ENCODE measurements at regions not wholly inside any gene's neighbourhood (a gene's known extent, or its start where the extent isn't known, plus 50 kb on each side); places are given as distances from the start of the nearest gene placed in this dataset.

DNA sequence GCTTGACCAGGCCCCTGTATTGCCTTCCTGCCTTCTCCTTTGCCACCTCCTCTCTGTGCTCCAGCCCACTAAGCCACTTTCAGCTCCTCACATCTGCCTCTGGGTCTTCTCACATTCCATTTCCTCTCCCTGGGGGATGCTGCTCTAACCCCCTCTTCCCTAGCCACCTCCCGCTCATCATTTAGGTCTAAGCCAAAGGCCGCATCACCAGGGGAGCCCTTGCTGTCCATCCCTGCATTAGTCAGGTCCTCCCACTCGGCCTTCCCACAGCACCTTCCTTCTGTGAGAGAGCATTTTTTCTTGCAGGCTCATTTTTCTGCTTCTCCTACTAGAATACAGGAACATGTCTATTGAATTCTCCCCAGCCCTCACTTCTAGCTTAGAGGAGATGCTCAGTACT is 72.6 kb upstream of the GALNT10 start:
- ATAC-seq, result no peak
- Histone ChIP-seq H3K9me3 (replicated peaks; ENCODE audit: control insufficient read depth, insufficient read depth, low read length) (no peaks in the 10 kb centered on the region), H3K4me1 (ENCODE audit: control insufficient read depth, insufficient read depth, low read length) (no peaks in the 10 kb centered on the region), H3K4me2 (ENCODE audit: control insufficient read depth, insufficient read depth) (no peak overlapping the region), H2AFZ (ENCODE audit: control insufficient read depth, low read depth, low read length) (no peak overlapping the region), H3K36me3 (ENCODE audit: control insufficient read depth in 2 of 2, insufficient read depth in 2 of 2, low read length in 1 of 2) (no peaks in the 10 kb centered on the region), H3K9ac (ENCODE audit: control insufficient read depth, insufficient read depth, low read length) (no peak overlapping the region), H4K20me1 (ENCODE audit: control insufficient read depth, insufficient read depth) (no peaks in the 10 kb centered on the region), H3K4me3 (no peak overlapping the region), H3K27me3 (replicated peaks in 1 of 2; ENCODE audit: control insufficient read depth in 2 of 2, insufficient read depth in 2 of 2, low read length in 1 of 2) (no peaks in the 10 kb centered on the region), H3K27ac (ENCODE audit: control insufficient read depth, insufficient read depth) (no peak overlapping the region), H3K79me2 (ENCODE audit: control insufficient read depth, insufficient read depth, low read length) (no peaks in the 10 kb centered on the region)
- in situ Hi-C loops (cut with MboI), result no loop called here
- no peak for FAIRE-seq
- WGBS (ENCODE audit: insufficient coverage, insufficient replicate concordance, low lambda C conversion rate, missing lambda C conversion rate), result 61% methylated on average over 3 of the region's 3 CpGs
- BruUV-seq (replicated peaks), result no TSS peak
- DNase-seq (ENCODE audit: low read depth, low spot score), result no peak
- ChIA-PET POLR2A (no interaction called here), RAD21 (ENCODE audit: unreplicated experiment) (no interaction called here), CTCF (interaction anchor here (0.9 to 1.1 kb wide), 3 partner anchors 46 to 287 kb away, joined by 3 to 5 read pairs (median 3); no protein-coding TSS in a partner anchor), SMC1A (ENCODE audit: uncharacterized antibody, unreplicated experiment) (no interaction called here)
- intact Hi-C loops (cut with micrococcal nuclease; ENCODE audit: unreplicated experiment), result no loop called here
- TF ChIP-seq ZNF24 (IDR thresholded peaks at IDR 0.05), result no peak
- TF ChIP-seq E2F4 (IDR thresholded peaks at IDR 0.05; ENCODE audit: low read depth, low read length), result no peak
- TF ChIP-seq E4F1 (IDR thresholded peaks at IDR 0.05; ENCODE audit: borderline replicate concordance, partially characterized antibody), result no peak
- TF ChIP-seq ZZZ3 (IDR thresholded peaks at IDR 0.05; ENCODE audit: control insufficient read depth, insufficient read length, low read depth), result no peak
- no peak for TF ChIP-seq BACH1 (IDR thresholded peaks at IDR 0.05; ENCODE audit: borderline replicate concordance)
- no peak for TF ChIP-seq TCF3 (IDR thresholded peaks at IDR 0.05; ENCODE audit: borderline replicate concordance, insufficient read depth, low read depth, low read length)
- TF ChIP-seq RELA (IDR thresholded peaks at IDR 0.05; ENCODE audit: borderline replicate concordance, partially characterized antibody), result no peak
- no peak for TF ChIP-seq POLR2AphosphoS2 (IDR thresholded peaks at IDR 0.05; ENCODE audit: low read depth, low read length)
- TF ChIP-seq, protein P1, sequence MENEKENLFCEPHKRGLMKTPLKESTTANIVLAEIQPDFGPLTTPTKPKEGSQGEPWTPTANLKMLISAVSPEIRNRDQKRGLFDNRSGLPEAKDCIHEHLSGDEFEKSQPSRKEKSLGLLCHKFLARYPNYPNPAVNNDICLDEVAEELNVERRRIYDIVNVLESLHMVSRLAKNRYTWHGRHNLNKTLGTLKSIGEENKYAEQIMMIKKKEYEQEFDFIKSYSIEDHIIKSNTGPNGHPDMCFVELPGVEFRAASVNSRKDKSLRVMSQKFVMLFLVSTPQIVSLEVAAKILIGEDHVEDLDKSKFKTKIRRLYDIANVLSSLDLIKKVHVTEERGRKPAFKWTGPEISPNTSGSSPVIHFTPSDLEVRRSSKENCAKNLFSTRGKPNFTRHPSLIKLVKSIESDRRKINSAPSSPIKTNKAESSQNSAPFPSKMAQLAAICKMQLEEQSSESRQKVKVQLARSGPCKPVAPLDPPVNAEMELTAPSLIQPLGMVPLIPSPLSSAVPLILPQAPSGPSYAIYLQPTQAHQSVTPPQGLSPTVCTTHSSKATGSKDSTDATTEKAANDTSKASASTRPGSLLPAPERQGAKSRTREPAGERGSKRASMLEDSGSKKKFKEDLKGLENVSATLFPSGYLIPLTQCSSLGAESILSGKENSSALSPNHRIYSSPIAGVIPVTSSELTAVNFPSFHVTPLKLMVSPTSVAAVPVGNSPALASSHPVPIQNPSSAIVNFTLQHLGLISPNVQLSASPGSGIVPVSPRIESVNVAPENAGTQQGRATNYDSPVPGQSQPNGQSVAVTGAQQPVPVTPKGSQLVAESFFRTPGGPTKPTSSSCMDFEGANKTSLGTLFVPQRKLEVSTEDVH (IDR thresholded peaks at IDR 0.05; ENCODE audit: low read depth, partially characterized antibody), result no peak
- no peak for TF ChIP-seq NFXL1 (IDR thresholded peaks at IDR 0.05; ENCODE audit: borderline replicate concordance)
- no peak for TF ChIP-seq MTA2 (IDR thresholded peaks at IDR 0.05; ENCODE audit: low read depth)
- no peak for TF ChIP-seq EGR1 (IDR thresholded peaks at IDR 0.05; ENCODE audit: borderline replicate concordance in 1 of 2, low read depth in 2 of 2, low read length in 2 of 2)
- TF ChIP-seq, protein P2, sequence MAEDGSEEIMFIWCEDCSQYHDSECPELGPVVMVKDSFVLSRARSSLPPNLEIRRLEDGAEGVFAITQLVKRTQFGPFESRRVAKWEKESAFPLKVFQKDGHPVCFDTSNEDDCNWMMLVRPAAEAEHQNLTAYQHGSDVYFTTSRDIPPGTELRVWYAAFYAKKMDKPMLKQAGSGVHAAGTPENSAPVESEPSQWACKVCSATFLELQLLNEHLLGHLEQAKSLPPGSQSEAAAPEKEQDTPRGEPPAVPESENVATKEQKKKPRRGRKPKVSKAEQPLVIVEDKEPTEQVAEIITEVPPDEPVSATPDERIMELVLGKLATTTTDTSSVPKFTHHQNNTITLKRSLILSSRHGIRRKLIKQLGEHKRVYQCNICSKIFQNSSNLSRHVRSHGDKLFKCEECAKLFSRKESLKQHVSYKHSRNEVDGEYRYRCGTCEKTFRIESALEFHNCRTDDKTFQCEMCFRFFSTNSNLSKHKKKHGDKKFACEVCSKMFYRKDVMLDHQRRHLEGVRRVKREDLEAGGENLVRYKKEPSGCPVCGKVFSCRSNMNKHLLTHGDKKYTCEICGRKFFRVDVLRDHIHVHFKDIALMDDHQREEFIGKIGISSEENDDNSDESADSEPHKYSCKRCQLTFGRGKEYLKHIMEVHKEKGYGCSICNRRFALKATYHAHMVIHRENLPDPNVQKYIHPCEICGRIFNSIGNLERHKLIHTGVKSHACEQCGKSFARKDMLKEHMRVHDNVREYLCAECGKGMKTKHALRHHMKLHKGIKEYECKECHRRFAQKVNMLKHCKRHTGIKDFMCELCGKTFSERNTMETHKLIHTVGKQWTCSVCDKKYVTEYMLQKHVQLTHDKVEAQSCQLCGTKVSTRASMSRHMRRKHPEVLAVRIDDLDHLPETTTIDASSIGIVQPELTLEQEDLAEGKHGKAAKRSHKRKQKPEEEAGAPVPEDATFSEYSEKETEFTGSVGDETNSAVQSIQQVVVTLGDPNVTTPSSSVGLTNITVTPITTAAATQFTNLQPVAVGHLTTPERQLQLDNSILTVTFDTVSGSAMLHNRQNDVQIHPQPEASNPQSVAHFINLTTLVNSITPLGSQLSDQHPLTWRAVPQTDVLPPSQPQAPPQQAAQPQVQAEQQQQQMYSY (CRISPR knock-in tag; IDR thresholded peaks at IDR 0.05), result no peak
- no peak for TF ChIP-seq CBX3 (IDR thresholded peaks at IDR 0.05; ENCODE audit: borderline replicate concordance, low read depth)
- no peak for TF ChIP-seq TAF1 (IDR thresholded peaks at IDR 0.05; ENCODE audit: borderline replicate concordance, low read depth, low read length)

Measured in GM12878 (cell line).